T-helper 22 cell (primary cell): ENCODE measurements at regions not wholly inside any gene's neighbourhood (a gene's known extent, or its start where the extent isn't known, plus 50 kb on each side); places are given as distances from the start of the nearest gene placed in this dataset.
"Not testable (repeated sequence)": the region's sequence is repeated elsewhere in the genome, so short reads cannot be mapped to it uniquely, and the experiment has no call there.

Experiments
- DNase-seq: peaks from one replicate; pipeline ENCODE4 v3.0.0-alpha.2; 2020; ENCODE audit warnings: low read depth

GRCh38 chr11:16536513-16536912, 180.2 kb upstream of the SOX6 start:
- DNase-seq: no peak

GRCh38 chr11:16528639-16529038, 172.3 kb upstream of the SOX6 start:
- no peak for DNase-seq

DNA sequence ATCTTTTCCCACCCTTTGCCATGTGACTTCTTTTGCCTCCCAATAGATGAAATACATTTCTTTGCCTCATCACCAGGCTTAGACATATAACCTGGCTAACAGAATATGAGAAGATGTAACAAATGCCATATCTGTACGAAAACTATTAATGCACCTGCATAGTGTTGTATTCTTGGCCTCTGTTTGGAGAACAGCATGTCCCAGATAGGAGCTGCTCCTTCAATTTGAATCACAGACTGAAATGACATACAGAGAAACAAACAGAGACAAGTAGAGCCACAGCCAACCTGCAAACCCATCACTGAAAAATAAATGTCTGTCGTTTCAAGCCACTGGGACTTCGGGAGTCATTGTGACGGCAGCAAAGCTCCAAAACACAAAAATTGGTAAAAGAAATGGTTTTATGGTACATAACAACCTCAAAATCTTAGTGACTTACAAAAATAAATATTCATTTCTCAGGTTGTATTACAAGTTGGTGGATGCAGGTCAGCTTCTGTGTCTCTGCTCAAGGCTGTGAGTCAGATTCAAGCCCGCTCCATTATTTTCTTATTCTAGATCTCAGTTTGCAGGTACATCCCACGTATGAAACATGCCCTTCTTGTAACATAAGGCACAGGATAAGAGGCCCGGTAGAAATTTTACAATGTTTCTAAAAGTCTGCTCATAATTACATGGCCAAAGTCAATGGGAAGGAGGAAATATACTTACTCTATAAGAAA, 171.3 kb upstream of the SOX6 start:
- DNase-seq: no peak

DNA sequence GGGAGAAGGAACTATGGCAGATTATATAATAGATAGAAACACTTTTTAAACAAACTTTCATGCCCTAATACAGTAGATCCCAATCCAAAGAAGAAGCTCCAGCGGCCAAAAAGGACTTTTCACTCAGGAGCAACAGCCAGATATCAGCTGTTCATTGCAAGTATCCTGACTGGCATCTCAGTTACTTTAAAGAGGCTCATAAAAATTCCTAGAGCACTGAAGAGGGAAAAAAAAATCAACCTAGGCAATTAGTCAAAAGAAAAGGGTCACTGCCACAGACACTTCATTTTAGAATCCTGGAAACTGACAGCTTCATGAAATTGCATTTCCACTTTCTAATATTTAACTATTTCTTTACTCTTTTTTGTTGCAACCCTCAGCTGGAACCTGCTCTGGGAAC, 170.6 kb upstream of the SOX6 start:
- DNase-seq: no peak

- DNase-seq: not testable (repeated sequence)
Measured at GRCh38 chr11:16520713-16521112, 164.4 kb upstream of the SOX6 start.

- DNase-seq: no peak
Measured at GRCh38 chr11:16512899-16513241, 156.5 kb upstream of the SOX6 start.

GRCh38 chr11:16512198-16512898, 156.0 kb upstream of the SOX6 start:
- DNase-seq: no peak

DNA sequence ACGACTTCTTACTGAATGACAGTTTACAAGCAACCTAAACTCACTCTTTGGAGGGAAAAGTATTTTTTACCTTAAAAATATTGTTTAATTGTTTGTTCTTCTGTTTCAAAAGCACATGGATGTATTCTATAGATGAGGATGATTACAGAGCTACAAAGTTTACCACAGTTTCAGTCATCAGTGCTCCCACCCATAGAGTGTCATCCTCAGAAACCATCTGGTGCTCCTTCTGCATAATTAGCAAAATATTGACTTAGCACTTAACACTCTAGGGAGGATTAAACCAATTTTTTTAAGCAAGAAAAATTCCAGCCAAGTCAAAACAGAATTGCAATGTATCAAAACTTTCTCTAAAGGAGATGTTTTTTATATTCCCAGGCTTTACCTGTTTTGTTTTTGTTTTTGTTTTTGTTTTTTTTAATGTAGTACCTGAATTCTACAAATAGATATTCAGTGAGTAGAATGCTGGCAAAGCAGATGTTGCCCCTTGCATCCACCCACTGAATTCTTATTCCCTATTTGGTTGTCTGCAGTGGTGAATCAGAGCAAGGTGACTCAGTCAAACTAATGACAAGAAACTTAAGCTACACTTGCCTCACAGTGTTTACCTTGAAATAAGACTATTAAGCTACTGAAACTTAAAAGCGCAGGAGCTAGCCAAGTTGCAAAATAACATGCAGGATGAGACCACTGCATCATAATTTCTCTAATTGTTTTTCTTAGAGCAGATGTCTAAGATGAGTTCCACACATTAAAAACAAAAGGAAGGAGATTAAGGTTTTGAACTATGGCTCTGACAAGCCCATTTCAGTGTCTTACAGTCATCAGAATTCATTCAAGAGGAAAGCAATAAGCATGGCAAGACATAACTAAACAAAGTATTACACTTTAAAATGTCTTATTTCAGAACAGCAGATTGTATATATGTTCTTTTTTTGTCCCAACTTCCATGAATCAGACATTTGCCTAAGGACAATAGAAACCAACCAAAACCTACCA, 155.1 kb upstream of the SOX6 start:
- no peak for DNase-seq

DNA sequence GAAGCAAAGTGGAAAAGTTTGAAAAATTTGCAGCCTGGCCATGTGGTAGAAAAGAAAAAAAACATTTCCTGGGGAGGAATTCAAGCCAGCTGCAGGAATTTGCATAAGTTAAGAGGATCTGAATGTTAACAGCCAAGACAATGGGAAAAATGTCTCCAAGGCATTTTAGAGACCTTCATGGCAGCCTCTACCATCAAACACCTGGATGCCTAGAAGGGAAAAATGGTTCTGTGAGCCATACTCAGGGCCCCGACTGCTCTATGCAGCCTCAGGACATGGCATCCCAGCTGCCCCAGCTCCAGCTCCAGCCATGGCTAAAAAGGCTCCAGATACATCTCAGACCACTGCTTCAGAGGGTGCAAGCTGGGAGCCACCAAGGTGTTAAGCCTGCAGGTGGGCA, 149.1 kb upstream of the SOX6 start:
- no peak for DNase-seq

GRCh38 chr11:16503891-16504290, 147.5 kb upstream of the SOX6 start:
- DNase-seq: not testable (repeated sequence)

DNA sequence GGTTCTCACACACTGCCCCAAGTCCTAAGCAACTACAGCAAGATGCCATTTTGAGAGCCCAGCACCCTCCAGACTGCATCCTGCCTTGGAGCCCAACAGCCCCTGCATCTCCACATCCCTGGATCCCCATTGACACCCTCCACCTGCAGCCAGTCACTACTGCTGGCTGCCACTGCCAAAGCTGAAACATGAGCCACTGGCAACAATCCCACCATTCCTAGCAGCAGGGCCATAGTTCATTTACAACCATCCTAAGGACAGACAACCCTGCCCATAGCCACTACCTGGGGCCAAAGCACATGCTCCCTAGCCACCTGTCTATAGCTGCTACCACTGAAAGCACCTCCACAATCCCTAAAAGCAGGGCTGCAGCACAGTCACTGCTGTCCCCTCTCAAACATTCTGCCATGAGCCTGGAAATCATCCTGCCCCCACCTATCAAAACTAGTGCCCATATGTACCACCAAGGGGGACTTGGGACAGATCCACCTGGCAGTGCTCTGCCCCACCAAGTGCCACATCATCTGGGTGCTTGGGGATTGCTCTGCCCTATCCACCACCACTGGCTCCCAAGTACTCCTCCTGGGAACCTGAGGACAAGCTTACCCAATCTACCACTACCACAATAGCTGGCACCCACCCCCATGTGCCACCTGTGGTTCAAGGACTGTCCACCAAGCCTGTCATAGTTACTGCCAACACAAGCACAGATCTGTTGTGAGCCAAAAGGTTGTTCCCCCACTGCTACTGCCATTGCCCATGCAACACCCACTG, 138.8 kb upstream of the SOX6 start:
- DNase-seq: no peak

GRCh38 chr11:16484434-16484833, 128.1 kb upstream of the SOX6 start:
- DNase-seq: no peak

- no peak for DNase-seq
Measured at GRCh38 chr11:16474659-16475058, 118.3 kb upstream of the SOX6 start.

DNA sequence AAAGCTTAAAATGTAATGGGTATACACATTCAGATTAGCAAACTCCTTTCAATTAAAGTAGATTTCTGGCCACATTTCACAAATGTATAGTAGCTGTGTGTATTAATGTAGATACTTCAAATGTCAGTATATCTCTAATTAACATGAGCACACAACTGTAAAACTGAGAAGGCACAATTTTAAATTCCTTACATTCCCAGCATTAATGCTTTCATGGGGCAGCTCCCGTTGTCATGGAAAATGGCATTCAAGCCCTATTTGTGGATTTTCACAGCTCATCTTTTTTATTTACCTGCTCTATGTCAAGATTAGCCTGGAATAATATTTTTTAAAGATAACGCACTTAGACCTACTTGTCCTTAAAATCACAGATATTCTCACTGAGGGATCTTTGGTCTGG, 113.6 kb upstream of the SOX6 start:
- DNase-seq: no peak

DNA sequence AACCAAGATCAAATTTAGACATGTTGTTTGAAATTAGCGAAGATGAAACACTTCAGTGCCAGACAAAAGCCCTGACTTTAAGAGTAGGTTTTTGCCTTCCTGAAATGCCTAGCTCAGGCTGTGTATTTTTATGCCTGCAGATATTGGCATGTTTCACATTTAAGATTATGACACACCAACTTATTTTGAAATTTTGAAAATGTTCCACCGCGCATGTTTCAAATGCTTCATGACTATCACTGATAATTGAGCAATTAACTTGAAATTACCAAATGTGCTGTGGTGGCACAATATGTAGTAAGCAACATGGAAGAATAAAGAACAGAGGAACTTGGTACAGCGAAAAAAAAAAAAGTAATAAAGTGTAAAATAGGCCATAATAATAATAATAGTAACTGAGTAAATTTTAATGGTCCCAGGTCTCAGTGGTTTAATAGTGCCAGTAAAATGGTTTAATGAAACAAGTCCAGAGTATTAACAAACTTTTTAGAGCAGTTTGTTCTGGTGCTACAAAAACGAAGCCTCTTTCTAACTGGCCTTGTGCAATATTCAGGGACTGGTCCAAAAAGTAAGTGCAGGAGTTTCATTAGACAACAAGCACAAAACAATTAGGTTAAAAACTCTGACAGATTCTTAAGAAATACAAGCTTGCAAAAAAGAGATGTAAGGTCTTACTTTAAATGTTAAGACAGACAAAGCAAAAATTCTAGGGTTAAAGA, 112.5 kb upstream of the SOX6 start:
- no peak for DNase-seq

GRCh38 chr11:16460508-16460907, 104.2 kb upstream of the SOX6 start:
- no peak for DNase-seq

DNA sequence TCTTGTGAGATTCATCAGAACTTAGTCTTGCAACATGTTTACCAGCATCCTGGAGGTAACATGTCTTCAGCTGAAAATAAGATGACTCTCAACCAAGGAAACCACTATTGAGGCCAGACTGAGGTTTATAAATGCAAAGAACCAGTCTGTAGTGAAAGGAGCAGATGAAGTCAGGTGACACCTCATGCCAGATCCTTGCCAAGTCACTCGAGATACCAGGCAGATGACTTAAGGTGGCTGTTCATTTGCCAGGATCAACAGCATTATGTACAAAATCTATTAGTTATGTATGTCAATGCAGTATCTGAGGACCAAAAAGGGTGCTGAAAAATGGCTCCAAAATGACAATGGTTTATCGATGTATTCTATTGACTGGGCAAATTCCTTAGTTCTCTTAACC, 100.0 kb upstream of the SOX6 start:
- no peak for DNase-seq

DNA sequence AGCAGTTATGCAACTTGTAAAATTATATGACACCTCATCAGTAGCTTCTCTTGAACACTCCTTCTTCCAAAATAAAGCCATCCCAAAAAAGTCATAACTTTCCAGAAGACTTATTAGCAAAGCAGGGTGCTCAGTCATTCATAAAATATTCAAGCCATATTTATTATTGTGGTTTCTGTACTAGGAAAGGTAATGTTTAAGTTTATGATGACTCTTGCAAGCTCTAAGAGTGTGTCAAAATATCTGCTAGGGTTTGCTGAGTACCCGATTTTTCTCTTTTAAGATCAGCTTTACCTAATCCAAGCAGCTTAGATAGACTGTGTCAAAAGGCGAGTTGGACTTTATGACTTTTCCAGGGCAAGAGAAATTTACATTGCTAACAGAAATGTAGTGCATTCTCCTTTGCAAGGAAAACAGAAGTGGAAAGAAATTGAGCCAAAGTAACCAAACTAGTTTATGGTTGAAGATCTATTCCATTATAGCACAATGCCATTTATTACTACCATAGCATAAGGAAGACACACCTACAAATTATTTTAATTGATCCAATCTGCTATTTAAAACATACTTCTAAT, 98.0 kb upstream of the SOX6 start:
- DNase-seq: no peak

- DNase-seq: no peak
Measured at GRCh38 chr11:16448123-16448717, 91.9 kb upstream of the SOX6 start.

DNA sequence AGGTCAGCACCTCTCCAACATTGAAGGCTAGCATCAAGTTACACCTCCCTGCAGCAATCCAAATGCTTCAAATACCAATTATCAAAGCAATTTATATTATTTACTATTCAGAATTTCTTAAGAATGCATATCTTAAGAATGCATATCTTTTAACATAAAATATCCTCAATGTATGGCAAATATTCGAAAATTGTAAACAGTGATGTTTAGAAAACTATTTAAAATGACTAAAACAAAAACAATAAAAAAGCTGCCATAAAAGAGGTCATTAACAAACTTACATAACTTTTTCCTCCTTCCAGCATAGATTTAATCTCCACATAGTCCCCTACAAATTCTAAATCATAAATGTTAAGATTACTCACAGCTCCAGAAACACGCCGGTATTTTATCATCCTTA, 85.1 kb upstream of the SOX6 start:
- no peak for DNase-seq

- no peak for DNase-seq
Measured at GRCh38 chr11:16440136-16440535, 83.8 kb upstream of the SOX6 start.
